Upper lobe of left lung (tissue), 4 donors: ENCODE measurements at regions not wholly inside any gene's neighbourhood (a gene's known extent, or its start where the extent isn't known, plus 50 kb on each side); places are given as distances from the start of the nearest gene placed in this dataset.

Source experiments
- POLR2A ChIP-seq, 4 donors: fragments of 450-650 bp; IDR thresholded peaks; one replicate each; pipeline ENCODE4 v1.5.1; 2016 to 2017; ENCODE audit warnings: antibody characterized with exemption in 4 of 4, mild to moderate bottlenecking in 2 of 4
- POLR2AphosphoS5 ChIP-seq, 2 donors: sonication (generic); formaldehyde crosslinking; IDR thresholded peaks; one replicate each; pipeline ENCODE4 v1.5.1; 2017; ENCODE audit warnings: antibody characterized with exemption in 2 of 2
- TF ChIP-seq, protein P1 (sequence below), 6 experiments: fragments of 450-650 bp in 4 of 6; fragments of 200-600 bp in 2 of 6; sonication (generic) in 2 of 6; IDR thresholded peaks; one replicate each; pipeline ENCODE4 v1.5.1; 2016 to 2019; ENCODE audit warnings: antibody characterized with exemption in 6 of 6

DNA sequence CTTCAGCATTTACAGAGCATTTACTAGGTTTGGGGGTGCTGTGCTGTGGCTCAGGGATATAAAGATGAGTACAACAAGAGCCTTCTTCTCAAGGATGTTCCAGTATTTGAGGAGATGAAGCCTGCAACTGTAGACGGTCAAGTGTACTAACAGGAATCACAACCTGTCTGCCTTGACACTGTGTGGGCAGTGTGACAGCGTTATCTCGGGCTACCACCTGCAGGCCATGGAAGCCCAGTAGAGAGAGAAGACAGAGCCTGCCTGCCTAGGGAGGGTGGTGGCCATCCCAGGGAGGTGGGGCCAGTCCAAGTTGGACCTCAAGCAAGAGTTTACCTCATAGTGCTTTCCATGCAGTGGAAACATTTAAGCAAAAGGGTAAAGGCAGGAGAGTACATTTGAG, 215.1 kb upstream of the ASIC2 start:
- TF ChIP-seq, protein P1, sequence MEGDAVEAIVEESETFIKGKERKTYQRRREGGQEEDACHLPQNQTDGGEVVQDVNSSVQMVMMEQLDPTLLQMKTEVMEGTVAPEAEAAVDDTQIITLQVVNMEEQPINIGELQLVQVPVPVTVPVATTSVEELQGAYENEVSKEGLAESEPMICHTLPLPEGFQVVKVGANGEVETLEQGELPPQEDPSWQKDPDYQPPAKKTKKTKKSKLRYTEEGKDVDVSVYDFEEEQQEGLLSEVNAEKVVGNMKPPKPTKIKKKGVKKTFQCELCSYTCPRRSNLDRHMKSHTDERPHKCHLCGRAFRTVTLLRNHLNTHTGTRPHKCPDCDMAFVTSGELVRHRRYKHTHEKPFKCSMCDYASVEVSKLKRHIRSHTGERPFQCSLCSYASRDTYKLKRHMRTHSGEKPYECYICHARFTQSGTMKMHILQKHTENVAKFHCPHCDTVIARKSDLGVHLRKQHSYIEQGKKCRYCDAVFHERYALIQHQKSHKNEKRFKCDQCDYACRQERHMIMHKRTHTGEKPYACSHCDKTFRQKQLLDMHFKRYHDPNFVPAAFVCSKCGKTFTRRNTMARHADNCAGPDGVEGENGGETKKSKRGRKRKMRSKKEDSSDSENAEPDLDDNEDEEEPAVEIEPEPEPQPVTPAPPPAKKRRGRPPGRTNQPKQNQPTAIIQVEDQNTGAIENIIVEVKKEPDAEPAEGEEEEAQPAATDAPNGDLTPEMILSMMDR (IDR thresholded peaks at IDR 0.05), result no peak
- TF ChIP-seq POLR2A (IDR thresholded peaks at IDR 0.05) (no peak), POLR2AphosphoS5 (IDR thresholded peaks at IDR 0.05) (no peak)
